ENCODE measurements at regions not wholly inside any gene's neighbourhood (a gene's known extent, or its start where the extent isn't known, plus 50 kb on each side); places are given as distances from the start of the nearest gene placed in this dataset.
"Not testable (repeated sequence)": the region's sequence is repeated elsewhere in the genome, so short reads cannot be mapped to it uniquely, and the experiment has no call there.

GRCh38 chr16:87213536-87213935 lies 103.7 kb downstream of the C16orf95 start:
- H2BK120ac ChIP-seq (ENCODE audit: low read depth, low read length): no peak overlapping the region
- H2BK15ac ChIP-seq (ENCODE audit: low read length): no peak overlapping the region
- no peak overlapping the region for H3K23ac ChIP-seq (ENCODE audit: low read depth, low read length, poor library complexity)
- H3K27ac ChIP-seq (replicated peaks; ENCODE audit: low read length): no peak overlapping the region
- H3K4me3 ChIP-seq (ENCODE audit: low read length in 2 of 2): no peak overlapping the region
- no peak overlapping the region for H2BK5ac ChIP-seq (ENCODE audit: low read length)
- DNase-seq (ENCODE audit: low spot score): no peak
- no peak overlapping the region for H4K91ac ChIP-seq (ENCODE audit: low read depth, low read length, poor library complexity)
- no peak overlapping the region for H2BK12ac ChIP-seq (ENCODE audit: low read length)
- H3K27me3 ChIP-seq (ENCODE audit: control insufficient read depth in 3 of 3, insufficient read depth in 3 of 3, low read depth in 1 of 3, low read length in 3 of 3): no peaks in the 10 kb centered on the region
- H3K9ac ChIP-seq (ENCODE audit: low read depth, low read length, poor library complexity): no peak overlapping the region
- WGBS, 2 donors (ENCODE audit: extremely low coverage in 2 of 2, insufficient read length in 2 of 2, insufficient replicate concordance in 1 of 2): 100% methylated on average over 3 to 4 of the region's 6 CpGs
- no peak overlapping the region for H3K14ac ChIP-seq (ENCODE audit: low read length)
- H3K18ac ChIP-seq (ENCODE audit: low read length): no peak overlapping the region
- no peak overlapping the region for H2AFZ ChIP-seq (ENCODE audit: low read length)
- no peak overlapping the region for H2AK5ac ChIP-seq (ENCODE audit: low read depth, low read length)
- H3K4me2 ChIP-seq (ENCODE audit: insufficient read depth, low read length, poor library complexity, severe bottlenecking): no peak overlapping the region
- no peaks in the 10 kb centered on the region for H3K4me1 ChIP-seq (ENCODE audit: control insufficient read depth in 2 of 2, insufficient read depth in 1 of 2, low read depth in 1 of 2, low read length in 2 of 2)
- no peaks in the 10 kb centered on the region for H3K79me1 ChIP-seq (ENCODE audit: low read depth, low read length)
- H3K36me3 ChIP-seq (replicated peaks in 1 of 2; ENCODE audit: control insufficient read depth in 2 of 2, insufficient read depth in 2 of 2, low read length in 2 of 2): no peaks in the 10 kb centered on the region
- H3K9me3 ChIP-seq (replicated peaks in 1 of 2; ENCODE audit: control insufficient read depth in 2 of 2, insufficient read depth in 1 of 2, low read depth in 1 of 2, low read length in 2 of 2): peaks cover 0 to 7% of the 10 kb centered on the region in 2 donors
- no peak overlapping the region for H3K4ac ChIP-seq (ENCODE audit: low read length)
- no peak overlapping the region for H4K8ac ChIP-seq (ENCODE audit: low read depth, low read length)

DNA sequence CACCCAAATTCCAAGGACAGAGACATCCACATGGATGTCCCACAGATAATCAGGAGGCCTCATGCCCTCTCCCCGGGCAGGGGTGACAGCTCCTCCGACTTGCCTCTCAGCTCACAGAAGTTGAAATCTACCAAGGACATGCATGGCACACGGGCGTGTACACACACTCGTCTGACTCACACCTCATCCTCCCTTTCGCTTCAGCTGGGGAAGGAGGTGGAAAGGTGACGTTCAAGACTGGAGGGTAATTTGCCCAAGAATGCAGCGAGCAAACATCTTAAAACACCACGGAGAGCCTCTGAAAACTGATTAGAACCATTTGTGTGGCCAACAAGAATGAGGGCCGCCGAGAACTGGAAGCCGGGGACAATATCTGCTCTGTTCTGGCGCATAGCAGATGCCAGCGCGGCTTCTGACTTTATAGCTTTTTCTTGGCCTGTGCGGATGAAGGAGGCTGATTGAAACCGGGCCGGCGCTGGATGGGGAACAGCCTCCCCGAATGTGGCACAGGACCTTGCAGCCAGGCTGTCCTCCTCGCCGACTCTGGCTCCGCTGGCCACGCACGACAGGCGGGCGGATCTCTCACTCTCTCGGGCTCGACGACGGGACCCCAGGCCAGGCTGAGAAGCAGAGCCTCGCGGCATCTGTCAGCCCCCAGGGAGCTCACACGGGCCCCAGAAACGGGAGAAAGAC lies 100.9 kb downstream of the C16orf95 start:
- Histone ChIP-seq H2BK5ac (ENCODE audit: low read length) (no peak overlapping the region), H4K8ac (ENCODE audit: low read depth, low read length) (no peak overlapping the region), H3K9me3 (replicated peaks in 1 of 2; ENCODE audit: control insufficient read depth in 2 of 2, insufficient read depth in 1 of 2, low read depth in 1 of 2, low read length in 2 of 2) (peaks cover 0 to 7% of the 10 kb centered on the region in 2 donors), H3K4ac (ENCODE audit: low read length) (no peak overlapping the region), H2BK120ac (ENCODE audit: low read depth, low read length) (no peak overlapping the region), H2BK15ac (ENCODE audit: low read length) (no peak overlapping the region), H2BK12ac (ENCODE audit: low read length) (no peak overlapping the region), H2AK5ac (ENCODE audit: low read depth, low read length) (peak overlapping the region; percentile 38), H3K36me3 (replicated peaks in 1 of 2; ENCODE audit: control insufficient read depth in 2 of 2, insufficient read depth in 2 of 2, low read length in 2 of 2) (no peaks in the 10 kb centered on the region), H3K27me3 (ENCODE audit: control insufficient read depth in 3 of 3, insufficient read depth in 3 of 3, low read depth in 1 of 3, low read length in 3 of 3) (no peaks in the 10 kb centered on the region), H3K9ac (ENCODE audit: low read depth, low read length, poor library complexity) (no peak overlapping the region), H3K27ac (replicated peaks; ENCODE audit: low read length) (no peak overlapping the region), H3K18ac (ENCODE audit: low read length) (peak overlapping the region; percentile 53), H3K4me2 (ENCODE audit: insufficient read depth, low read length, poor library complexity, severe bottlenecking) (no peak overlapping the region), H3K4me1 (ENCODE audit: control insufficient read depth in 2 of 2, insufficient read depth in 1 of 2, low read depth in 1 of 2, low read length in 2 of 2) (no peaks in the 10 kb centered on the region), H2AFZ (ENCODE audit: low read length) (no peak overlapping the region), H3K14ac (ENCODE audit: low read length) (no peak overlapping the region), H3K23ac (ENCODE audit: low read depth, low read length, poor library complexity) (no peak overlapping the region), H3K79me1 (ENCODE audit: low read depth, low read length) (no peaks in the 10 kb centered on the region), H3K4me3 (ENCODE audit: low read length in 2 of 2) (no peak overlapping the region), H4K91ac (ENCODE audit: low read depth, low read length, poor library complexity) (no peak overlapping the region)
- no CpG with 5 or more reads among the region's 35 CpGs for WGBS, 2 donors (ENCODE audit: extremely low coverage in 2 of 2, insufficient read length in 2 of 2, insufficient replicate concordance in 1 of 2)
- DNase-seq (ENCODE audit: low spot score): no peak

DNA sequence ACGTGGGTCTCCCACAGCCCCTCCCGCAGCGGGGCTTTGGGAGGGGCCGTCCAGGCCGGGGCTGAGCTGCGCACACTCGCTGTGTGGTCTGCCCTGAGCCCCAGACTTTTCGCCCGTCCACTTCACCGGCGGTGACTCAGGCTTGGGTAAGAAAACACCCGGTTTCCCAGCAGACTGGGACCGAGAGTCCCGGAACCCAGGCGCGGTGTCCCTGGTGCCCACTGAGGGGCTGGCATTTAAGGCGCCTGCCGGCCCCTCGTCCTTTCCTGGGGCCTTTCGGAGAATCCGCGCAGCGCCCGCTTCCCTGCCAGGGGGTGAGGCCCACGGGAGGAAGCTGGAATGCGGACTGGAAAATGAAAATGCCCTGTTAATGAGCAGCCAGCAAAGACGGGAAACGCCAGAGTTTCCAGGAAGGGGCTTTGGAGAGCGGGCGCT lies 100.3 kb downstream of the C16orf95 start:
- Histone ChIP-seq H2BK5ac (ENCODE audit: low read length) (no peak overlapping the region), H3K36me3 (replicated peaks in 1 of 2; ENCODE audit: control insufficient read depth in 2 of 2, insufficient read depth in 2 of 2, low read length in 2 of 2) (no peaks in the 10 kb centered on the region), H3K18ac (ENCODE audit: low read length) (peak overlapping the region; percentile 67)

DNA sequence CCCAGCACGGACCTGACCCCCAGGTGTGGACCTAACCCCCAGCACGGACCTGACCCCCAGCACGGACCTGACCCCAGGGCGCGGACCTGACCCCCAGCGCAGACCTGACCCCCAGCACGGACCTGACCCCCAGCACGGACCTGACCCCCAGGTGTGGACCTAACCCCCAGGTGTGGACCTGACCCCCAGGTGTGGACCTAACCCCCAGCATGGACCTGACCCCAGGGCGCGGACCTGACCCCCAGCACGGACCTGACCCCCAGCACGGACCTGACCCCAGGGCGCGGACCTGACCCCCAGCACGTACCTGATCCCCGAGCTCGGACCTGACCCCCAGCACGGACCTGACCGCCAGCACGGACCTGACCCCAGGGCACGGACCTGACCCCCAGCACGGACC lies 99.4 kb downstream of the C16orf95 start:
- H3K4me1 ChIP-seq (ENCODE audit: control insufficient read depth in 2 of 2, insufficient read depth in 1 of 2, low read depth in 1 of 2, low read length in 2 of 2); H3K36me3 ChIP-seq (replicated peaks in 1 of 2; ENCODE audit: control insufficient read depth in 2 of 2, insufficient read depth in 2 of 2, low read length in 2 of 2); H2BK120ac ChIP-seq (ENCODE audit: low read depth, low read length); DNase-seq (ENCODE audit: low spot score); H2AFZ ChIP-seq (ENCODE audit: low read length); H3K14ac ChIP-seq (ENCODE audit: low read length); H3K4ac ChIP-seq (ENCODE audit: low read length); H3K18ac ChIP-seq (ENCODE audit: low read length); H2BK15ac ChIP-seq (ENCODE audit: low read length); H2BK12ac ChIP-seq (ENCODE audit: low read length); H3K27ac ChIP-seq (replicated peaks; ENCODE audit: low read length); H3K79me1 ChIP-seq (ENCODE audit: low read depth, low read length); H3K4me2 ChIP-seq (ENCODE audit: insufficient read depth, low read length, poor library complexity, severe bottlenecking); H3K9ac ChIP-seq (ENCODE audit: low read depth, low read length, poor library complexity); H4K91ac ChIP-seq (ENCODE audit: low read depth, low read length, poor library complexity); H2AK5ac ChIP-seq (ENCODE audit: low read depth, low read length); H3K23ac ChIP-seq (ENCODE audit: low read depth, low read length, poor library complexity); H3K9me3 ChIP-seq (replicated peaks in 1 of 2; ENCODE audit: control insufficient read depth in 2 of 2, insufficient read depth in 1 of 2, low read depth in 1 of 2, low read length in 2 of 2); H3K4me3 ChIP-seq (ENCODE audit: low read length in 2 of 2); H2BK5ac ChIP-seq (ENCODE audit: low read length); H3K27me3 ChIP-seq (ENCODE audit: control insufficient read depth in 3 of 3, insufficient read depth in 3 of 3, low read depth in 1 of 3, low read length in 3 of 3): not testable (repeated sequence)
- H4K8ac ChIP-seq (ENCODE audit: low read depth, low read length): peak overlapping the region; percentile 8
- no CpG with 5 or more reads among the region's 22 CpGs for WGBS, 2 donors (ENCODE audit: extremely low coverage in 2 of 2, insufficient read length in 2 of 2, insufficient replicate concordance in 1 of 2)

More for the DNA sequence above, 100.3 kb downstream of the C16orf95 start:
- Histone ChIP-seq H3K4me1 (ENCODE audit: control insufficient read depth in 2 of 2, insufficient read depth in 1 of 2, low read depth in 1 of 2, low read length in 2 of 2) (no peaks in the 10 kb centered on the region), H2AFZ (ENCODE audit: low read length) (no peak overlapping the region), H3K27ac (replicated peaks; ENCODE audit: low read length) (no peak overlapping the region), H3K4ac (ENCODE audit: low read length) (no peak overlapping the region), H3K4me2 (ENCODE audit: insufficient read depth, low read length, poor library complexity, severe bottlenecking) (no peak overlapping the region), H3K23ac (ENCODE audit: low read depth, low read length, poor library complexity) (no peak overlapping the region), H2BK12ac (ENCODE audit: low read length) (no peak overlapping the region), H3K4me3 (ENCODE audit: low read length in 2 of 2) (no peak overlapping the region), H3K9me3 (replicated peaks in 1 of 2; ENCODE audit: control insufficient read depth in 2 of 2, insufficient read depth in 1 of 2, low read depth in 1 of 2, low read length in 2 of 2) (peaks cover 0 to 7% of the 10 kb centered on the region in 2 donors), H3K14ac (ENCODE audit: low read length) (peak overlapping the region; percentile 11), H2BK120ac (ENCODE audit: low read depth, low read length) (no peak overlapping the region), H3K27me3 (ENCODE audit: control insufficient read depth in 3 of 3, insufficient read depth in 3 of 3, low read depth in 1 of 3, low read length in 3 of 3) (peaks cover 0 to 2% (median 0%) of the 10 kb centered on the region in 3 experiments), H2BK15ac (ENCODE audit: low read length) (no peak overlapping the region), H3K79me1 (ENCODE audit: low read depth, low read length) (no peaks in the 10 kb centered on the region), H4K91ac (ENCODE audit: low read depth, low read length, poor library complexity) (no peak overlapping the region), H3K9ac (ENCODE audit: low read depth, low read length, poor library complexity) (peak overlapping the region; percentile 51), H4K8ac (ENCODE audit: low read depth, low read length) (no peak overlapping the region), H2AK5ac (ENCODE audit: low read depth, low read length) (peak overlapping the region; percentile 38)
- WGBS, 2 donors (ENCODE audit: extremely low coverage in 2 of 2, insufficient read length in 2 of 2, insufficient replicate concordance in 1 of 2): no CpG with 5 or more reads among the region's 30 CpGs
- DNase-seq (ENCODE audit: low spot score): no peak
